GM18519 (cell line): ENCODE measurements at regions not wholly inside any gene's neighbourhood (a gene's known extent, or its start where the extent isn't known, plus 50 kb on each side); places are given as distances from the start of the nearest gene placed in this dataset.
"Not testable (repeated sequence)": the region's sequence is repeated elsewhere in the genome, so short reads cannot be mapped to it uniquely, and the experiment has no call there.

Experiments used
- ATAC-seq: cut with Tn5 transposase; IDR thresholded peaks from one replicate; pipeline ENCODE4 v1.9.1; 2021; ENCODE audit warnings: mild to moderate bottlenecking, moderate library complexity; ENCODE audit not compliant: unreplicated experiment, low FRiP score

DNA sequence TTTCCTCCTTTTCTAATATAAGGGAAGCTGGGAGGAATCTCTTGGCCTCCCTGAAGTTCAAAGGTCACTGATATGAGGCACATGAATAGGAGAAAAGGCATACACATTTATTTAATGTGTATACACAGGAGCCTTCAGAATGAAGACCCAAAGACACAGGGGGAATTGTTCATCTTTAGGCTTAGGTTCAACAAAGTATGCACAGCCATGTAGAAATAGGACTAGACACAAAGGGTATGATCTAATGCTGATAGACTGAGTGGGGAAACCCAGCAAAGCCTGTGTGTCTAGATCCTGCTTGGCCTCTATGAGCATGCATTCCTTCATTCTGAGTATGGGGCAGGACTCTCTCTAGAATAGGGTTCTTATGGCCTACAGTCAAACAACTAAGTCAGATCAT lies 177.1 kb upstream of the RFC3 start:
- ATAC-seq: no peak

DNA sequence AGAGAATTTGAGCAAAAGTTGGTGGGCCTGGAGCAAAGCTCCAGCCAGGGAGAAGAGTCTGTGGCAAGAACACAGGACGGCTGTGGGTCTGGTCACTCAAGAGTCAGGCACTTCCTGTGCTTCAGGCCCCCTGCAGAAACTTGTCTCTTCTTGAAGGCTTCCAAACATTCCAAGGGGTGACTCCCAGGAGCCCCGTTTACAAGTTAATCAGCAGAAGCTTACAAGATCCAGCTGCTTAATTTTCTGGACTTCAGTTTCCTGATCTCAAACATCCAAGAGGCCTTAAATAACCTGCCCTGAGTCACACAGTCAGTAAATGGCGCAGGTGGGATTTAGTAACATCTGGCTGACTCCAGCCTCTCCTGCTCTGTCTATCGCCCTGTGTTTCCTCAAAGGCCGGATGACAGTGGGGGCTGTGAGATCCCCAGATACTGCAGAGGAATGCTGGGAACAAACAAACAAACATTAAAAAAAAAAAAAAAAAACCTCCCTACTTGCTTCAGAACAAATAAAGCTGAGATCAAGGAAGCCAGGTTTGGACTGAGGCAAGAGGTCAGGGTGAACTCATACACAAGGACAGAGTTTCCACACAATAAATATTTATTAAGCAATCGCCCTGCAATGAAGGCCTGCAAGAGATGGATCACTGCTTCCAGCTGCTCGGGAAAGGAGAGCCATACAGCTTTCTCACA lies 175.4 kb upstream of the RFC3 start:
- ATAC-seq: no peak

DNA sequence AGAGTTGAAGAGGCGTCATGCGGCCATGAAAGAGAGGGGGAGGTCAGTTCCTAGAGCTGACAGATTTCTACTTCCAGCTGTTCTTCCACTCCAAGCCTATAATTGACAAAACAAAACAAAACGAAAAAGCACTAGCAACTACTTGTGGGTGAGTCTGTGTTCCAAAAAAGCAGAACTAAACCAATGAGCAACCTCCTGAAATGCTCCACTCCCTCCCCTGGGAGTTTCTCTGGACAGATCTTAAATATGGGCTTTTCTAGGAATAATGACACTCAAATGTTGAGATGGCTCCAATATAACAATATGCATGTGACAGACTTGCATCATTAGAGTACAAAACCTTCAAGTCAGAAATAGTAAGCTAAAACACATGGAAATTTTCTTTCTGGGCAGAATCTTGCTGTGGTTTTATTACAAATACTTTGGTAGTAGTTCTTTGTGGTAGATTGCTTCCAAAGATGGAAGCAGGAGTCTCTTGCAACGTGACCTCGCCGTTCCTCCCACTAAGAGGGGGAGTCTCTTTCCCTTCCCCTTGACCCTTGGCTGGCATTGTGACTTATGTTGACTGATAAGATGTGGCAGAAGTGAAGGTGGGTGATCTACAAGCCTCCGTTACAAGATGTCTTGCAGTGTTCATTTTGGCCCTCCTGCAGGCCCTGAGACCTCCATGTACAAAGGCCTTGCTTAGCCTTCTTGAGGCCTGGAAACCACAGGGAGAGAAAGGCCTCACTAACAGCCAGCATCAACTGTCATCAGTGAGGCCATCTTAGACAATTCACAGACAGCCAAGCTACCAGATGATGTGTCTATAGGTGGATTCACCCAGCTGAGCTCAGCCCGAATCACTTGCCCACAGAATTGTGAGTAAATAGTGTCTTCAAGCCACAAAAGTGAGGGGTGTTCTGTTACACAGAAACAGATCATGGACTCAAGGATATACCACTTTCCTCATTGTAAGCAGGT lies 173.1 kb upstream of the RFC3 start:
- ATAC-seq: no peak

DNA sequence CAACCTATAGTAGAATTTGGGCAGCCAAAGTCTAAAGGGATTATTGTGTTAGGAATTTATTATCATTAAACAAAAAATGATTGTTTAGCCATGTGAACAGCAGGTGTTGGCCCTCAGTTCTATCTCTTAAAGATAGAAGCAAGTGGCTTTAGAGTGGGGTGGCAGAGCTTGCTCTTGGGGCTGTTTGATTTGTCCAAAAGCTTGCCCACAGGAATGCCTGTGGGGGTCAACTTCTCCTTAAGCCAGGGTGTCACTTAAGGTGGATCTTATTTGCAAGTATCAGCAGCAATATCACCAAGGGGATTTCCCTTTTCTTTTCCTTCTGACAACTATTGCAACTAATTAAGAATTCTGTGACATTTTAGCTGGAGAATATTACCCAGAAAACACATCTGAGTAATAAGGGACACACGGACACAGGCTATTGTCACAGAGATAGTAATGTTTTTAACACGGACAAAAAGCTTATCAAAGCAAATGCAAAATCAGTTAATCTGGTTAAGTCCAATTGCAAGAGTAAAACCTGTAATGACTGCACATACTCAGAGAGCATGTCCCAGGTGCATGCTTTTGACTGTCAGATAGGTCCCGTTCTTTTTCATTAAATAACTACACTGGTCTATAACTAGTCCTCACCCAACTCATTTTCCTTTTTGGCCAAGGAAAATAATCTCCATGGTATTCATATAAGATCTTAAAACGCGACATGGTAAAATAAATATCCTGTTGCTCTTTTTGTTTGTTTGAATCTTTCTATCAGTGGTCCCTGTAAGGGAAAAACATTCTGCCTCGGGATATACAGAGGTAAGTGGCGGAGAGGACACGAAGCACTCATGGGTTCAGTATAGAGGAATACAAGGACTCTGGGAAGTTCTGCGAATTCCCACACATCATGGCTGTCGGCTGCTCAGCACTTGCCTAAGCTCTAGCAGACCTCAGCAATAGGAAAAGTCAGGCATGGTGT lies 172.1 kb upstream of the RFC3 start:
- ATAC-seq: no peak

DNA sequence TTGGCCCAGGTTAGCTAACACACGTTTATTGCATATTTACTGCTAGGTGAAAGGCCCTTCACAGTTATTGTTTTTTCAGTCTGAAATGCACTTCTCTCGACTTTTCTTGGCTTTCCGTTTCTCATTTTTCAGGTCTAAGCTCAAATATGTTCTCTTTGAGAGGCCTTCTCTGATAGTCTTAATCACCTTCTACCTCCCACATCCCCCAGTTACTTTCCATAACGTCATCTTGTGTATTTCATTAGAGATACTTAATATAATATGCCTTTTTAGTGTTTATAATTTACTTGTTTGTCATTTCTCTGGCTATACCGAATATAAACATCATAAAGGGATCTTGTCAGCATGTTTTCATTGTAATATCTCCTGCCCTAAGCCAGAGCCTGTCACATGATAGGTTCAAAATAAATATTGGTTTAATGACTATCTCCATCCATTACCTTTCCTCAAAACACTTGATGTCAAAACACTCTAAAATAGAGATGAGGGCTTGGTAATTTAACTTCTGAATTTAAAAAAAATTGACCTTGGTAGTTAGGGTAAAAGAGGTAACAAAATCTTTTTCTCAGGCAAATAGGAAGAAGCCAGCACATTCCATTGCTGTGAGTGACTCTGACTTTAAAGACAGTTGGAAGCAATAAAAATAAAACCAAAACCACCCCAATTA lies 168.6 kb upstream of the RFC3 start:
- no peak for ATAC-seq

DNA sequence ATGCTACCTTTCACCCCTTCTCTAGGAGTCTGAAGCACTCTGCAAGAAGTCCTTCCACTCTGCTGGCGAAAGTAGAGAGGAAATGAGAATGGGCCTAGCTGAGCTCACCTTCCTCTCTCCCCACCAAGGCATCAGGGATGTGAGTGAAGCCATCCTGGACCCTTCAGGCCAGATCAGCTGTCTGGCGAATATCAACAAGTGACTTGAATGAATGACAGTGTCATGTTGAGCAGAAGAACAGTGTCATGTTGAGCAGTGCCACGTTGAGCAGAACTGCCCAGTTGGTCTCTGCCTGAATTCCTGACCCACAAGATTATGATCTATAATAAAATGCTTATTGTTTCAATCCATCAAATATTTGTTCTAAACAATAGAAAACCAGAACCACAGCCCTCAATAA lies 166.2 kb upstream of the RFC3 start:
- no peak for ATAC-seq

DNA sequence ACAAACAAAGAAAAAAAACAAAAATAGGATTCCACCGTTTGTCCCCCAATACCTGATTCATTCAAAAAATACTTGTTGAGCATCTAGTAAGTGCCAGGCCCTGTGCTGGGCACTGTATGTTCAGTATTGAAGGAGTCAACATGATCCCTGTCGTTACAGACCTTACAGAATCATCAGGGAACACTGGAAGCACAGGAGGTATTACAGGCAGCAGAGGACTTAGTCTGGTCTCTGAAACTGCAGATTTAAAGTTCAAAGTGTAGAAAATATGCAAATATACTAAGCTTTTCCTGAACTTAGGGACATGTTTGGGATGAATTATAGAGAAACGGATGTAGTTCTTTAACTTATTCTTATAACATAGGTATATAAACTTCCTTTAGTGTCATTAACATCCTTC lies 160.7 kb upstream of the RFC3 start:
- ATAC-seq: no peak

DNA sequence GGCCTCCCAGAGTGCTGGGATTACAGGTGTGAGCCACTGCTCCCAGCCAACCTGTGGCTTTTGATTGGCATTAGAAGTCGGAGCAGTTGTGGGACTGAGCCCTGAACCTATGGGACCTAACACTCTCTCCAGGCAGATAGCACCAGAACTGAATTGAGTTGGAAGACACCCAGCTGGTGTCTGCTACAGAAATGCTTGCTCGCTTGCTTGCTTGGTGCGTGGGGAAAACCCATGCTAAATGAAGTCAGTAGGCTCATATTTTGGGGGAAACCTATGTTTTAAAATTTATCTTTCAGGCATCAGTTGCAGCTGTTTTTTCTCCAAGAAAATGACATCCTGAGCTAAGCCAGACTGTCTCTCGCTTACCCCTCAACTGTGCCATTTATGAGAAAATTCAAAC lies 158.5 kb upstream of the RFC3 start:
- ATAC-seq: no peak

DNA sequence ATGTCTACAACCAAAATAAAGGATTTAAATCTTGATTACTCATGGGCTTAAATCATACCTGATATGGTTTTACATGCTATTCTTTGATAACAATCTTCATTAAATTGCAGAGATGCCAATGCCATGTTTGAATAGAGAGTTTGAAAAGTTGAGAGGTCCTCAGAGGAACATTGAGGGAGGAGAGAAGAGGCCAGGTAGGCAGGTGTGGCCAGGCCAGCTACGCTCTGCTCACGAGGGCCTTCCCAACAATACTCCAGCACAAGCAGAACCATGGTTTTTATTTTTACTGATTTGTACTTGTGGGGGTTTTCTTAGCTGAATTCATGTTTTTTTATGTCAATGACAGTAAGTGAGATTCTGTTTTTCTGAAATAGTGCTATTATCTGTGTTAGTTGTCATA lies 158.1 kb upstream of the RFC3 start:
- no peak for ATAC-seq

DNA sequence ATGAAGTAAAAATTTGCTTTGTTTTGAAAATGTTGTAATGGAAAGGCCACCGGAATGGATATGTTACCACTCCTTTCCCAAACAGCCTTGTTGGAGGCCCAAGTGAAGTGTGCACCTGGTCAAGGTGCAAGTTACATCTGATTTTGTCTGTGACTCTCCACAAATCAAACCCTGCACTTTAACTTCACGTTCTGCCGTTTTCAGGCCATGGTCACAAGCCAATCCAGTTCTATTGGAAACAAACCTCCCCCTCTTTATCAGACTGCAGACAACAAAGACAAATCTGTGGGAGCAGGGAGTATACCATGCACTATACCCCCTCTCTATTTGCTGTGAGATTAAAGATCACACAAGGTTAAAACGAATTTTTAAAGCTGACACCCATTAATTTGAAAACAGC lies 155.6 kb upstream of the RFC3 start:
- no peak for ATAC-seq

DNA sequence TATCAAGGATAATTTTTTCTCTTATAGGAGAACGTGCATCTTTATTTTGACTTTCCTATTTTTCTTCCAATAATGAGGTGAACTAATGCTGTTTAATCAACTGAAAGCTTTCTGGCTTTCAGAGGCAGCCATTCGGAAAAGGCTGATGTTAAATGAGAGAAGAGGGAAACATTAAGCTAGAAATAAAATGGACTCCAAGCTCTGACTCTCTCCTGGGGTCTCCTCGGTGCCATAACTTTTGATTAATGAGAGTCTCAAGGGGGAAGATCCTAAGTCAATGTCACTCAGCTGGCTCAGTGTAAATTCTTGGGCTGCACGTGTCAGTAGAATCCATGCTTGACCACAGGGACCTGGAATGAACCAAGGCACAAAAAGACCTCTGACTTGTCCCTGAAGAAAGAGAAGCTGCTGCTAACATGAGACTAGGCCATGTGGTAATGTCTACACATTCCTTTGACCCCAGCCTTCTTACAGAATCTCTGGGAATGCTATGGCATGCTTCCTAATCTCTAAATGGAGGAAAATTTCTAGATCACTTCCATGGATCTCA lies 152.2 kb upstream of the RFC3 start:
- no peak for ATAC-seq

DNA sequence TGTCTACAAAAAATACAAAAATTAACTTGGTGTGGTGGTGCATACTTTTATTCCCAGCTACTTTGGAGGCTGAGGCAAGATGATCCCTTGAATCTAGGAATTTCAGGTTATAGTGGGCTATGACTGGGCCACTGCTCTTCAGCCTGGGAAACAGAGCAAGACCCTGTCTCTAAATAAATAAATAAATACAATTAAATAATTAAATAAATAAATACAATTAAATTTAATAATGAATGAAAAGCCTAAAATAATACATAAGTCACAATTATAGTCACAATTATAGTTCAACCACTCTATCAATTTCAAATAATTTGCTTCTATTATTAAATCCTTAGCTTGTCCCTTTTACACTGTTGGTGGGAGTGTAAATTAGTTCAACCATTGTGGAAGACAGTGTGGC lies 146.4 kb upstream of the RFC3 start:
- ATAC-seq: no peak

DNA sequence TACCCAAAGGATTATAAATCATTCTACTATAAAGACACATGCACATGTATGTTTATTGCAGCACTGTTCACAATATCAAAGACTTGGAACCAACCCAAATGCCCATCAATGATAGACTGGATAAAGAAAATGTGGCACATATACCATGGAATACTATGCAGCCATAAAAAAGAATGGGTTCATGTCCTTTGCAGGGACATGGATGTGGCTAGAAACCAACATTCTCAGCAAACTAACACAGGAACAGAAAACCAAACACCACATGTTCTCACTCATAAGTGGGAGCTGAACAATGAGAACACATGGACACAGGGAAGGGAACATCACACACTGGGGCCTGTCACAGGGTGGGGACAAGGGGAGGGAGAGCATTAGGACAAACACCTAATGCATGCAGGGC lies 145.9 kb upstream of the RFC3 start:
- ATAC-seq: not testable (repeated sequence)

DNA sequence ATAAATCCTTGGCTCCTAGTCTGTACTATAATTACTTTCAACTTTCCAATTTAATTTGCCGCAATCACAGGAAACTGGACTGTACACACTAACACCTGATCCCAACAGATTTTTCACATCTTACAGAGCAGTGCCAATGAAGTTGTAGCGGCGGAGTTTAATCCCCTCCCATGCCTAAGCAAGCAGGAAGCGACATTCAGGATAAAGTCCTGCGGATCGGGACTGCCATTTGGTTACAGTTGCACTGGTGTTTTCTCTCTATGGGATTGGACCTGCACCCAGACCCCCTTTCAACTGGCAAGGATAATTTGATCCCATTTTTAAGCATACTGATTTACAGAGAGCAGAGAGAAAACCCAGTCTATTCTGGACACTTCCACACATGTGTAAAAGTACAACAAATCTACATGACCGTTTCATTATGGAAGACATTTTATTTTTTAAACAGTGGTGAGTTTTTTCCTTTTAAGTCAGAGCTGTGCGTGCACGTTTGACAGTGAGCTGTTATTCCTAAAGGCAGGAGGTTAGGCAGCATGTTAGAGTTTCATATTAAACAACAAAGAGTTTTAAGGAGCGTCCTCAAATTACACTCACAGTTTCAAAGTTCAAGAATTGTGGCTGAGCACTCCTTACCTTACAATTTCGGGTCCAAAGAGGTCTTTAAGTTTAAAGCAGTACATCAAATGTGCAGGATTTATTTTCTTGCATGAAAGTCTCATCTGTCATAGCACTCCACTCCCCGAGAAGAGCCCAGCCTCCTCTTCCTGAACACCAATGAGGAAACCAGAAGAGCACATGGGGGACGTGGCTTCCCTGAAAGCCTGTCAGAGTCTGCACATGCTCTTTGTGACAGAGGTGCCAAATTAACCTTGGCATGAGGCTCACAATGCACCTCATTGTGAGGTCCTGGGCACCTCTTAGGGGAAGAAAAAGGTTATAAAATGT lies 141.6 kb upstream of the RFC3 start:
- no peak for ATAC-seq

DNA sequence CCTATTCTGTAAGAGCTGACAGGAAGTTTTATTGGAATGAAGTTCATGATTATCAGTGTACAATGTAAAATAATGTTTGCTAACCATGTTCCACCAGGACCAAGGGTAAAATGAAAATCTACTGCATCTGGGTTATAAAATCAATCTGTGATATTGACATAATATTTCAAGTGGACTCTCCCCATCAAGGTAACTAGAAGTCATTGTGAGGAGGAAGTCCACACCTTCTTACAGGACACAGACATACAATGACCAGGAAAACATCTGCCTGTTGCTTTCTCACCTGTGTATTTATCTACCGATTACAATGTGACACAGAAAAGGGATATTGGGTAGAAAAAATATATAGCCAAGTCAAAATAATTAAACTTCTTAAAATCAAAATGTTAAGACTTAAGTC lies 140.7 kb upstream of the RFC3 start:
- no peak for ATAC-seq

DNA sequence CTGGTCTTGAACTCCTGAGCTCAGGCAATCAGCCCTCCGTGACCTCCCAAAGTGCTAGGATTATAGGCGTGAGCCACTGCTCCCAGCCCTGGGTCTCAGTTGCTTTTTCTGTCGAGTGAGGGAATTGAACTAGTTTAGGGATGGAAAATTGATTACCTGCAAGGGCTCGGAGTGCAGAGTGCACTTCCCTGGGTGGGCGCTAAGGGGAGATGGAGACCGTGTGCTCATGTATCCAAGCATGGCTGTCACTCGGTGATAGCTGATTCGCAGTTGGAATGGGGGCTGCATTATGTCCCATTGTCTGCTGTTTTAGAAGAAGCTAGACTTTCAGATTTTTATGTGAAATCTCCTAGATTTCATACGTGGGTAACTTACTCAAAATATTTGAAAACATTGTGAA lies 139.9 kb upstream of the RFC3 start:
- no peak for ATAC-seq

DNA sequence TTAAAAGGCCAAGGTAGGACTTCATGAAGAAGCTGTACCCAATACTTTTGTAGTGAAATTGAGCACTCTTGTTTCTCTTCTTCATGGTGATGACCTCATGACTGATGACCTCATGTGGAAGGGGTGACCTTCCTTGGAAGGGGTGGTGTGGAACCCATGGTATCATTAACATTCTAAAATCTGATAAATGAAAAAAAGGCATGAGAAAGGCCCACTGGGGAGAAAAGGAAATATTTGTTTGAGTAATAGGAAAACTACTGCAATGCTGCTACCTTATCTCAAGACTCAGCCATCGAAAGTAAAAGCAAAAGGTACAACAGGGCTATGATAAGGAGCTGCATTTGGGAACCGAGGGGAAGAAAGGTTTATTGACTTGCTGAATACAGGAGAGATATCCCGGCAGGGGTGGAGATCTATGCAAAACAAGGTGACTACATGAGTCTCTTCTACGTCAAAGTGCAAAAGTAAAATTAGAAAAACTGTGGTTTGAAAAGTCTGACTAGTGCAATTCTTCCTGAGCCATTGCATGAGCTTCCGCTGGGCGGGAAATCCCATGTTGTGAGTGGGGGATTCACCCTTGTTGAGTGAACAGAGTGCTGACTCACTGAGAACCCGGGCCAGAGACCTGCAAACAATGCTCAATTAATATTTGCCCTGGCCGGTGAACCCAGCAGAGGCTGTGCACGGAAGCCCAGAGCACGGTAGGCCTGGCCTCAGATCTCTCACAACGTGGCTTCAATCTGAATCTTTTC lies 138.9 kb upstream of the RFC3 start:
- peak; percentile 88 for ATAC-seq

DNA sequence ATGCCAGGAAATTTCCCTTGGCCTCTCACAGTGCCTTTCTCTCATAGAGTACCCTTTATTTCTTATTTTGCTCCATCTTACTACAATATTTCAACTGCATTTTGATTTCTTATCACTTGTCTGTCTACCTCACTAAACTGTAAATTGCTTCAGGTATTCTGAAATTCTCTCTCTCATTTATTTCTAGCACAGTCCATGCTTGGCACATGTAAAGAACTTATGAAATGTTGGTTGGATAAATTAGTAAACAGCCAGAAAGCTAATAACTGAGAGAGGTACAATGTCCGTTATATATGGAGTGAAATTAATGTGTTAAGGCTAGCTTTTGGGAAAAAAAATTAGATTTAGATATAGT lies 138.3 kb upstream of the RFC3 start:
- ATAC-seq: no peak
